B cell (primary cell): ENCODE measurements at regions not wholly inside any gene's neighbourhood (a gene's known extent, or its start where the extent isn't known, plus 50 kb on each side); places are given as distances from the start of the nearest gene placed in this dataset.

ENCODE experiments used
- EZH2 ChIP-seq: IDR thresholded peaks from 2 replicates; pipeline ENCODE4 v1.6.1; 2012; ENCODE audit warnings: borderline replicate concordance, low read depth, mild to moderate bottlenecking, moderate library complexity, low read length; ENCODE audit not compliant: insufficient read depth, poor library complexity, severe bottlenecking
- TF ChIP-seq, protein P1 (sequence below): fragments of 200-600 bp; IDR thresholded peaks from one replicate; pipeline ENCODE4 v1.8.0; 2022; ENCODE audit warnings: antibody characterized with exemption, mild to moderate bottlenecking

DNA sequence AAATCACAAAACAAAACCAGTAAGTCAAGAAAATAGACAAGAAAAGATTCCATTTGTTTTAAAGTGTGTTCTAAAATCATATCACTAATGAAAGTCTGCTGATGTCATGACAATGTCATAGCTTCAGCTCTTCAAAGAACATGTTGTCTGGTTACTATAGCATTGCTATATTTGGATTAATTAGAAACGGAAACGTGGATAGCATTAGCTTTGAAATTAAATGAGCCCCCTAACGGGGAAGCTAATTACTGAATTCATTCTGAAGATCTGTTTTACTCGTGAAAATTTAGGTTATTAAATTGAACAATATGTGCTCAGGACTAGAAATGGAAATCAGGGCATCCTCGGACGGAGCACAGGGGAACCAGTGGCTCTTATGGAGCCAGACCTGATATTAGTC, 316.7 kb upstream of the AGTR1 start:
- TF ChIP-seq, protein P1, sequence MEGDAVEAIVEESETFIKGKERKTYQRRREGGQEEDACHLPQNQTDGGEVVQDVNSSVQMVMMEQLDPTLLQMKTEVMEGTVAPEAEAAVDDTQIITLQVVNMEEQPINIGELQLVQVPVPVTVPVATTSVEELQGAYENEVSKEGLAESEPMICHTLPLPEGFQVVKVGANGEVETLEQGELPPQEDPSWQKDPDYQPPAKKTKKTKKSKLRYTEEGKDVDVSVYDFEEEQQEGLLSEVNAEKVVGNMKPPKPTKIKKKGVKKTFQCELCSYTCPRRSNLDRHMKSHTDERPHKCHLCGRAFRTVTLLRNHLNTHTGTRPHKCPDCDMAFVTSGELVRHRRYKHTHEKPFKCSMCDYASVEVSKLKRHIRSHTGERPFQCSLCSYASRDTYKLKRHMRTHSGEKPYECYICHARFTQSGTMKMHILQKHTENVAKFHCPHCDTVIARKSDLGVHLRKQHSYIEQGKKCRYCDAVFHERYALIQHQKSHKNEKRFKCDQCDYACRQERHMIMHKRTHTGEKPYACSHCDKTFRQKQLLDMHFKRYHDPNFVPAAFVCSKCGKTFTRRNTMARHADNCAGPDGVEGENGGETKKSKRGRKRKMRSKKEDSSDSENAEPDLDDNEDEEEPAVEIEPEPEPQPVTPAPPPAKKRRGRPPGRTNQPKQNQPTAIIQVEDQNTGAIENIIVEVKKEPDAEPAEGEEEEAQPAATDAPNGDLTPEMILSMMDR = no peak
- no peak for TF ChIP-seq EZH2
